Ramos (cell line): ENCODE measurements at regions not wholly inside any gene's neighbourhood (a gene's known extent, or its start where the extent isn't known, plus 50 kb on each side); places are given as distances from the start of the nearest gene placed in this dataset.

Experiments used
- in situ Hi-C: fragments of 300-500 bp; cut with MboI; formaldehyde crosslinking; loops from one replicate; pipeline ENCODE4 v1.14.3; 2022; ENCODE audit warnings: low sequenced_read_pairs; ENCODE audit not compliant: unreplicated experiment

DNA sequence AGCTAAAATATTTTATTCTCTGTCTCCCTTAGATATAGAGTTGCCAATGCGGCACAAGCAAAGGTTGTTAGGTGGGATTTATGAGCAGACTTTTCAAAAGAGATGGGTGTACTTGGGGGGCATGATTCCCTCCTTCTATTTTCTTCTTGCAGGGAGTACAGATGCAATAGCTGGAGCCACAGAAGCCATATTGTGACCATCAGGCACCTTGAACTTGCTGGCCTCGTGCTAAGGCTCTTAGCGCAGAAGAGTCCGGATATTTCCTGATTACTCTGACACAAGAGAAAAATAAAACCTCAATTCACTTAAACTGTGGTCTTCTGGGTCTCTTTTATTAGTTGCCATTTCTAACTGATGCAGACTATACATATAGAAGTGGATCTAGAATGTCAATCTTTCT lies 547.4 kb downstream of the MIAT start:
- in situ Hi-C loops = no loop called here

DNA sequence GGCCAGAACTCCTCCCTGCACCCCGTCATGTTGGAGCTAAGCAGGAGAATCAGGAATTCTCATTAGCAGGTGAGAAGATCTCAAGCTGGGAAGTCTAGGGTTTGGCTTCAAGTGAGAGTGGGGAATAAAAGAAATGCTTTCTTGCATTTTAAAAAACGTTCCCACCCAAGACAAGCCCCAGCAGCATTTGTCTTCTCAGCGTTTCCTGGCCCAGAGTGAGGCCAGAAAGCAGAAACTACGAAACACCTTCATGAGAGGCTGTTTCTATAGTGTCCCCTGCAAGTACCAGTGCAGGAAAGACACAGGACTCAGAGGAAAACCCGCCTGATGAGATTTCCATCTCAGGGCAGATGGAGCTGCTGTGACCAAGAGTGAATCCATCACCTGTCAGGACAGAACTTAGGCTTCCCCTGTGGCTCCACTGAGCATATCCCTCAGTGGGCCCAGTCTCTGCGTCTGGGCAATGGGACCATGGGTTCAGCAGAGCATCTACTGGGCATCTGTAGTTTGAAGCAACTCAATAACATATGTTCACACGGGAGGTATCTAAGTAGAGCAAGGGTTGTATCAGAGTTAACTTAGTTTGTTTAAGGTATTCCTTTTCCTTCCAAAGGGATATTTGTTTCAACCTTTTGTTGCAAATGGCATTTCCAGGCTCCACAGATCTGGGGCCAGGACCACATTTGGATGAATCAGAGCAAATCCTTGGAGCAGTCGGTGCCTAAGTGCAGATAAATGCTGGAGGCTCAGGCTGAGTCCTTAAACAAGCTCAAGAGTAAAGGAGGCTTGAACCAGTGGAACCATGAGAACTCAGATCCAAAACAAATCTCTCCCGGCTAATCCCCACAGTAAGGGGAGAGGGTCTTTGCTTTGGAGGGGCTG lies 548.3 kb downstream of the MIAT start:
- in situ Hi-C loops = no loop called here

GRCh38 chr22:27206374-27207133 lies 549.2 kb downstream of the MIAT start:
- in situ Hi-C loops = no loop called here

DNA sequence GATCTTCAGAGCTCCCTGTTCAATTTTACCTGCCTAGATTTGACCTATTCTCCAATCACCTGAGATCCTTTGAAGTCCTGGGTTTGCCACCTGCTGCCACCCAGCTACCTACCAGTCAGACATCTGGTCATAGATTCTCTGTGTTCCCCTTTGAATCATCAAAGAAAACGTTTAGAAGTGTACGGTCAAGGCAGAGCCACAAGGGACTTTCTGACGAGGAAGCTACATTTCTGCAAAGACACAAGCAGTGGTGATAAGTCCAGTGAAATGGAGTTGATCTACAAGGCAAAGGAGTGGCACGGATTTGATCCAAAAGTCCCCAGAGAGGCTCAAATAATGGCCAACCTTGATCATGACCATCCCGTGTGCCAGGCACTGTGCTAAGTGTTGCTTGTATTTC lies 549.9 kb downstream of the MIAT start:
- in situ Hi-C loops = no loop called here

GRCh38 chr22:27207907-27208306 lies 550.5 kb downstream of the MIAT start:
- in situ Hi-C loops = no loop called here

DNA sequence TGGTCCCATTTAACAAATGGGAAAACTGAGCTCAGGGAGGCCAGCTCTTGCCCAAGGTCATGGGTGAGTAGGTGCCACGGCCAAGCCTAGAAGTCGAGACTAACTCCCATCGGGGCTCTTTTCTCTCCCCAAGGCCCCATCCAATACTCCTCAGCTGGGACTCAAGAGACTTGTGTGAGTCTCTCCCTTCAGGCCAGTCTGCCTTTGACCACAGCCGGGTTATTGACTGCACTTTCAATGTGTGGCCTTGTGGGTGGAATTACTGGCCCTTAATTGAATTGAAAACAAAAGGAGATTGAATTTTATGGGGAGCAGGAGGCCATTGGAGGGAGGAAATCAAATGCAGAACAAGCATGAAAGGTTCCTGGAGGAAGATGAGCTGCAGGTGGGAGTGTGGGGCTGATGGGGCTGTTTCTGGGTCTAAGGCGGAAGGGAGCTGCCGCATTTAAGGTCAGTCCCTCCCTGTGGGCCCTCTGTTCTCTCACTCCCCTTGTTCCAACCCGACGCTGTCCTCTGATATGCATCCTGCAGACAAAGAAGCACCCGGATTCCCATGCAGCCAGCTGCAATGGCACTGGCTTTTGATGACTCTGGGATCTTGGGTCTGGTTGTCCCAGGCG lies 552.8 kb downstream of the MIAT start:
- in situ Hi-C loops = no loop called here

DNA sequence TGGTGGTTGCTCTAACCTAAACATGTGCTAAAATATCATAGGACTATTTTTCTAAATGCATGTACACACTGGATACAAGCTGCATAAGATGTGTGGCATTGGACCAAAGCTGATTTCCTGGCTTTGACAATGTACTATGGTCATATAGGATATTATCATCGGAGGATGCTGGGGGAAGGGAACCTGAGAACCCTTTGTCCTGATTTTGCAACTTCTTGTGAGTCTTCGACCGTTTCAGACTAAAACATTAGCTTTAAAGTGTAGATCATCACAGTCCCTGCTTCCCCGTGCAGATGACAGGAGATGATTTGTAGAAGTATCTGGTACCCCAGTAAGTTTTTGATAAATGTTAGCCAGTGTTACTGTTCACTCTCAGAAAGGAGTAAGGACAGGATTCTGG lies 554.7 kb downstream of the MIAT start:
- in situ Hi-C loops = no loop called here

DNA sequence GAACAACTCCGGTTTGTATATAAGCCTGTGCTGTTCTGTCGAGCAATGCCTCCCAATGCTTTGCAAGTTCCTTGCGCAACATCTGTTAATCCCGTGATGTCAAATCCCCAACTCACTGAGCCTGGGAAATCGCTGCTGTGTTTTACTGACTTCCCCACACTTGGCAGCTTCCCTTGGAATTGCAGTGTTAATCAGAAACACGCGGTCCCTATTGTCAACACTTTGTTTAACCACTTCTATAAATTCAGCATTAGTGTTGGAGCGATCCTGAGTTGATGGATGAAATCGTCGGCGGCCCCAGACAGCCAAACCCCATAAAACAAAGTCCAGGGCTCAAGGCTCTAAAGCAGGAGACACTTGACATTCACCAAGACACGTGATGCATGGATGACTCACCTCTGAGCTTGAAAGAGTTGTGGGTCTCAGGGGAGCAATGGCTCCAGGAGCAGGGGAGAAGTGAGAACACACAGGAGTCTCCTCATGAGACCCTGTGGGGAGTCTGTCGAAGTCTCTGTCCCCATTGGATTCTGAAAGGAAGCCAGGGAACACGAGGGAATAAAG lies 555.3 kb downstream of the MIAT start:
- in situ Hi-C loops = no loop called here

GRCh38 chr22:27213294-27213693 lies 555.9 kb downstream of the MIAT start:
- in situ Hi-C loops = no loop called here

DNA sequence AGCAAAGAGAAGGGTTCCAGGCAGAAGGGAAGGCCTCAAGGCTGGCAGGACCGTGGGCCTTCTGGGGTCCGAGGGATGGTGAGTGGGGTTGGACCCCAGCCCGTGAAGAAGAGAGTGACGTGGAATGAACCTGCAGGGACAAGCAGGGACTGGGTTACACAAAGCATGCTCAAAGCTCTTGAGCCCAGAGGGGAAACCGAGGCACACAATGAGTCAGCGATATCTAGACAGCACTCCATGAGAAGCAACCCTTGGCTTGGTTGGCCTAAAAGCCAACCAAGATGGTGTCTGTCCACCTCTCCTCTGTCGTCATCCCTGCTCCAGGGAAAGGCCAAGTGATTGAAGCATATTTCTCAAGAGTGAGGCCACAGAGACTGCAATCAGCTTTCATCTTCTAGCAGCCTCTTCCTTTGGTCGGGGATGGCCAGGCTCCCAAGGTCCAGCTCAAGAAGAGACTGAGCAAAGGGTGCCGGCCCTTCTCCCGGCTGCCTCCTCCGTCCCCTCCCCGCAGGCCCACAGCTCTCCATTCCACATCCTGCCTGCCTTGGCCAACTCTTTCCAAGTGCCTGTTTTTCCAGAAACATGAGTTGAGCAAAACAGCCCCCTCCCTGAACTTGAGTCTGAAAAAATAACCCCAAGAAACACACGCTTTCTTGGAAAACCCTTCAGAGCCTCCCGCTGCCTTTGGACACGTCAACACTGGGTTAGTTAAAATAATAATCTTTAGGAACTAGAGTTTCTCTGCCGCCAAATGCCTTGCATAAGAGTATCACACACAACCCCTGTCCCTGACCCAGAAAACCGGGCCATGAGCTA lies 556.6 kb downstream of the MIAT start:
- in situ Hi-C loops = no loop called here

- in situ Hi-C loops = no loop called here
Observed at GRCh38 chr22:27214691-27215090, 557.3 kb downstream of the MIAT start.

DNA sequence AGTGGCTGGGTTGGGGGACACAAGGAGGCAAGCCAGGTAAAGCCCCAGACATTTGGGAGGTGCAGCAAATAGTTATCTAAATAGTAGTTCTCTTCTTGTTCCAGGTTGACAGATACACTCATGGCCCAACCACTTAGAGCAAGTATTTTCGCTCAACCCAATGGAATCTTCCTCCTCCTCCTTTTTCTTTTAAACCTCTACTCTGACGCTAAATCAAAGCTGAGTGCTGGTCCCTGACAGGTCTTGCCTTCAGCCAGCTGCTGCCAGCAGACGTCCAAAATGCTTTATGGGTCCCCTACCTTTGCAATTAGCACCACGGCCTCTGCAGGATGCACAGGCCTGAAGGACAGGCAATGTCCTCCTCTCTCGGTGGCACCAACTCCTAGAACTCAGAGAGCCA lies 558.5 kb downstream of the MIAT start:
- in situ Hi-C loops = no loop called here

DNA sequence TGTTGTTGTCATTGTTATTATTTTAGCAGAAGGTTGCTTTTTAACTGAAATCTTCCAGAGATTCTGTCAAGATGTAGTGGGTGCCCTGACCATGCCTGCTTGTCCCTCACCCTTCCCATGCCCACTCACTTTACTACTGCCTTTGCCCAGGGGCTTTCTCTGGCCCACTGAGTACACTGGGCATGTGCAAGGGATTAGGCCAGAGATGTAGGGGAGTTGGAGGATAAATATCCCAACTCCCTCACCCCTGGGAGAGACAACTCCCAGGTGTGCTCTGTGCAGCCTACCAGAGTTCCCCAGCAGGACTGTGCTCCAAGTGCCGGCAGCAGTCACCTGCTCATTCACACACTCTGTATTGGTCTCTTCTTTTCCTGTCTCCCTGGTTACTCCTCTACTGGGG lies 559.1 kb downstream of the MIAT start:
- in situ Hi-C loops = no loop called here

- in situ Hi-C loops = no loop called here
Observed at GRCh38 chr22:27217154-27217553, 559.8 kb downstream of the MIAT start.

DNA sequence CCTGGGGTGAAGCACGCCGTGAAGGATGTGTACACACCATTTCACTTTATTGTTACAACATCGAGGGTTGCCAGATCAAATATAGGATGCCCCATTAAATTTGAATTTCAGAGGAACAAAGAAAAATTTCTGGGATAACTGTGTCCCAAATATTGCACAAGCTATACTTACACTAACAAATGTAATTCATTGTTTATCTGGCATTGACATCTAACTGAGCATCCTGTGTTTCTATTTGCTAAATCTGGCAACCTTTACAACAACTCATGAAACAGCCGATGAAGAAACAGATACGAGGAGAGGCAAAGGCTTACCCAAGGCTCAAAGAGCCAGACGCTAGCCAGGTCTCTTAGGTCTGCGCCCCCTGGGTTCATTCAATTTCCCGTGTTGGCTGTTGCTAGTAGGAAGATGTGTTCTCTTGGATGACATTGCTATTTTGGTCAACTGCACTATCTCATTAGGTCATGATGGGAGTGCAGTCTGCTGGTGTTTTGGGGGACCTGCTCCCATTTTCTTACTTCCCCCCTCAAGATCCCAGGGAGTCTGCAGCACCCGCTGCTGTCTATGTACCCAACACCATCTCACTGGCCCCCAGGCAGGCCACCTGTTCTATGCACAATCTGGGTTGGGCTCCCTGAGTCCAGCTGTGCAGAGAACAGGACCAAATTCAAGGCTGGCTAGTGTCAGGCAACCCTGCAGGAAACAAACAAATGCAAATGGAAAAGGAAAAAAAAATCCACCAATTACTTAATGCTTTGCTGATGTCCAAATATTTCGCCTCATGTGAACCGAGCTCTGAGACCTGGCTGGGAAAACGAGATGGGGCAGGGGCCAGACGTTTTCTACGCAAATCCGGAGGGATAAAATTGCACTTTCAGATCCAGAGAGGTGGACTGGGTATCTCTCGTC lies 560.9 kb downstream of the MIAT start:
- in situ Hi-C loops = no loop called here

- in situ Hi-C loops = no loop called here
Observed at GRCh38 chr22:27219036-27219435, 561.6 kb downstream of the MIAT start.

- in situ Hi-C loops = no loop called here
Observed at GRCh38 chr22:27220339-27220738, 563.0 kb downstream of the MIAT start.

DNA sequence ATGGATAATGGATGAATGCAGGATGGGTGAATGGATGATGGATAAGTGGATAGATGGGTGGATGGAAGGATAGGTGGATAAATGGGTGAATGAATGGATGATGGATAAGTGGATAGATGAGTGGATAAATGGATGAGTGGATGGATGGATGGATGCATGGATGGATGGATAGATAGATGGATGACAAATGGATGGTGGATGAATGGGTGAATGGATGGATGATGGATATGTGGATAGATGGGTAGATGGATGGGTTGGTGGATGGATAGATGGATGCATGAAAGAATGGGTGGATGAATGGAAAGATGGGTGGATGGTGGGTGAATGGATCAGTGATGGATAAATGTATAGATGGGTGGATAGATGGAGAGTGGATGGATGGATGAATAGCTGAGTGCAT lies 564.8 kb downstream of the MIAT start:
- in situ Hi-C loops = no loop called here
